Neural progenitor cell (in vitro differentiated cells): ENCODE measurements at regions not wholly inside any gene's neighbourhood (a gene's known extent, or its start where the extent isn't known, plus 50 kb on each side); places are given as distances from the start of the nearest gene placed in this dataset.

Experiments used
- EZH2 ChIP-seq: fragments of 200-600 bp; sonication (generic); IDR thresholded peaks from 2 replicates; pipeline ENCODE4 v1.6.1; 2017; ENCODE audit warnings: antibody characterized with exemption, mild to moderate bottlenecking, moderate library complexity
- TF ChIP-seq, protein P1 (sequence below): fragments of 200-600 bp; sonication (generic); IDR thresholded peaks from 2 replicates; pipeline ENCODE4 v1.5.1; 2017; ENCODE audit warnings: antibody characterized with exemption, mild to moderate bottlenecking

GRCh38 chr1:81571946-81572345, 228.8 kb upstream of the ADGRL2 start:
- TF ChIP-seq, protein P1, sequence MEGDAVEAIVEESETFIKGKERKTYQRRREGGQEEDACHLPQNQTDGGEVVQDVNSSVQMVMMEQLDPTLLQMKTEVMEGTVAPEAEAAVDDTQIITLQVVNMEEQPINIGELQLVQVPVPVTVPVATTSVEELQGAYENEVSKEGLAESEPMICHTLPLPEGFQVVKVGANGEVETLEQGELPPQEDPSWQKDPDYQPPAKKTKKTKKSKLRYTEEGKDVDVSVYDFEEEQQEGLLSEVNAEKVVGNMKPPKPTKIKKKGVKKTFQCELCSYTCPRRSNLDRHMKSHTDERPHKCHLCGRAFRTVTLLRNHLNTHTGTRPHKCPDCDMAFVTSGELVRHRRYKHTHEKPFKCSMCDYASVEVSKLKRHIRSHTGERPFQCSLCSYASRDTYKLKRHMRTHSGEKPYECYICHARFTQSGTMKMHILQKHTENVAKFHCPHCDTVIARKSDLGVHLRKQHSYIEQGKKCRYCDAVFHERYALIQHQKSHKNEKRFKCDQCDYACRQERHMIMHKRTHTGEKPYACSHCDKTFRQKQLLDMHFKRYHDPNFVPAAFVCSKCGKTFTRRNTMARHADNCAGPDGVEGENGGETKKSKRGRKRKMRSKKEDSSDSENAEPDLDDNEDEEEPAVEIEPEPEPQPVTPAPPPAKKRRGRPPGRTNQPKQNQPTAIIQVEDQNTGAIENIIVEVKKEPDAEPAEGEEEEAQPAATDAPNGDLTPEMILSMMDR = no peak
- no peak for TF ChIP-seq EZH2
